Liver (tissue), 8 donors: ENCODE measurements at regions not wholly inside any gene's neighbourhood (a gene's known extent, or its start where the extent isn't known, plus 50 kb on each side); places are given as distances from the start of the nearest gene placed in this dataset.

Experiments
- DNase-seq: peaks from one replicate; pipeline ENCODE4 v3.0.0-alpha.2; 2017; ENCODE audit warnings: low spot score
- H3K27ac ChIP-seq, 2 donors: one replicate each; pipeline ENCODE4 v1.7.0; 2013; ENCODE audit warnings: inconsistent platforms in 2 of 2, low read length in 2 of 2, control low read depth in 1 of 2, low read depth in 1 of 2, mild to moderate bottlenecking in 1 of 2
- H3K27me3 ChIP-seq, 4 donors: one replicate each; pipeline versions ENCODE4 v1.6.1 to v1.7.0; 2013; ENCODE audit warnings: low read length in 3 of 4, inconsistent platforms in 1 of 4, mild to moderate bottlenecking in 1 of 4, moderate library complexity in 1 of 4; ENCODE audit not compliant: control insufficient read depth in 4 of 4, insufficient read depth in 4 of 4
- H3K36me3 ChIP-seq, 4 donors: one replicate each; pipeline versions ENCODE4 v1.6.1 to v1.7.0; 2013; ENCODE audit warnings: low read length in 3 of 4, mild to moderate bottlenecking in 3 of 4, low read depth in 1 of 4, moderate library complexity in 1 of 4; ENCODE audit not compliant: control insufficient read depth in 4 of 4, insufficient read depth in 3 of 4
- H3K4me1 ChIP-seq, 4 donors: one replicate each; pipeline versions ENCODE4 v1.6.1 to v1.7.0; 2013; ENCODE audit warnings: low read length in 3 of 4, mild to moderate bottlenecking in 3 of 4, moderate library complexity in 1 of 4; ENCODE audit not compliant: control insufficient read depth in 4 of 4, insufficient read depth in 4 of 4
- H3K4me3 ChIP-seq, 3 donors: one replicate each; pipeline versions ENCODE4 v1.6.1 to v1.7.0; 2013; ENCODE audit warnings: low read length in 3 of 3, control low read depth in 1 of 3, low read depth in 1 of 3, mild to moderate bottlenecking in 1 of 3
- H3K9ac ChIP-seq, 2 donors: one replicate each; pipeline ENCODE4 v1.7.0; 2013; ENCODE audit warnings: low read length in 2 of 2, mild to moderate bottlenecking in 2 of 2, moderate library complexity in 2 of 2, control low read depth in 1 of 2, low read depth in 1 of 2
- H3K9me3 ChIP-seq, 4 donors: one replicate each; pipeline versions ENCODE4 v1.6.1 to v1.7.0; 2013; ENCODE audit warnings: low read length in 3 of 4; ENCODE audit not compliant: control insufficient read depth in 4 of 4
- EGR1 ChIP-seq, 2 donors: IDR thresholded peaks; 2 replicates each; pipeline ENCODE4 v1.6.1; 2016 to 2018; ENCODE audit warnings: antibody characterized with exemption in 2 of 2, low read depth in 2 of 2
- FOXA1 ChIP-seq: IDR thresholded peaks from 2 replicates; pipeline ENCODE4 v1.6.1; 2016; ENCODE audit warnings: antibody characterized with exemption
- FOXA2 ChIP-seq: IDR thresholded peaks from 2 replicates; pipeline ENCODE4 v1.6.1; 2016; ENCODE audit warnings: antibody characterized with exemption
- GABPA ChIP-seq, 2 donors: IDR thresholded peaks in 1 of 2; conservative IDR thresholded peaks in 1 of 2; 2 replicates each; pipeline ENCODE4 v1.6.1; 2016; ENCODE audit warnings: antibody characterized with exemption in 2 of 2, mild to moderate bottlenecking in 1 of 2, moderate library complexity in 1 of 2
- HNF4A ChIP-seq, 2 donors: conservative IDR thresholded peaks; 2 replicates each; pipeline ENCODE4 v1.6.1; 2016; ENCODE audit warnings: antibody characterized with exemption in 2 of 2, mild to moderate bottlenecking in 2 of 2
- HNF4G ChIP-seq: IDR thresholded peaks from 2 replicates; pipeline ENCODE4 v1.6.1; 2016; ENCODE audit warnings: antibody characterized with exemption
- JUND ChIP-seq, 2 donors: IDR thresholded peaks; 2 replicates each; pipeline ENCODE4 v1.6.1; 2016; ENCODE audit warnings: antibody characterized with exemption in 2 of 2
- NR2F2 ChIP-seq: IDR thresholded peaks from 2 replicates; pipeline ENCODE4 v1.6.1; 2016; ENCODE audit warnings: antibody characterized with exemption
- RAD21 ChIP-seq, 2 donors: IDR thresholded peaks; 2 replicates each; pipeline ENCODE4 v1.6.1; 2016; ENCODE audit warnings: antibody characterized with exemption in 2 of 2, mild to moderate bottlenecking in 2 of 2
- RXRA ChIP-seq, 2 donors: IDR thresholded peaks; 2 replicates each; pipeline ENCODE4 v1.6.1; 2017 to 2018; ENCODE audit warnings: antibody characterized with exemption in 2 of 2, mild to moderate bottlenecking in 1 of 2
- SP1 ChIP-seq: IDR thresholded peaks from 2 replicates; pipeline ENCODE4 v1.6.1; 2018; ENCODE audit warnings: antibody characterized with exemption, mild to moderate bottlenecking
- TAF1 ChIP-seq: conservative IDR thresholded peaks from 2 replicates; pipeline ENCODE4 v1.6.1; 2016; ENCODE audit warnings: antibody characterized with exemption, mild to moderate bottlenecking
- WGBS: extraction: QIAGEN DNeasy Blood & Tissue Kit; methylation state at CpG from one replicate; pipeline ENCODE4 v1.1.7; 2013; 5-methylcytosine and 5-hydroxymethylcytosine counted together
- TF ChIP-seq, protein P1 (sequence below): IDR thresholded peaks from 2 replicates; pipeline ENCODE4 v1.6.1; 2016; ENCODE audit warnings: antibody characterized with exemption, mild to moderate bottlenecking
- TF ChIP-seq, protein P2 (sequence below): IDR thresholded peaks from 2 replicates; pipeline ENCODE4 v1.6.1; 2016; ENCODE audit warnings: antibody characterized with exemption
- TF ChIP-seq, protein P3 (sequence below): IDR thresholded peaks from 2 replicates; pipeline ENCODE4 v1.6.1; 2016; ENCODE audit warnings: antibody characterized with exemption
- TF ChIP-seq, protein P4 (sequence below): IDR thresholded peaks from 2 replicates; pipeline ENCODE4 v1.6.1; 2016; ENCODE audit warnings: antibody characterized with exemption
- TF ChIP-seq, protein P5 (sequence below): fragments of 150-350 bp; IDR thresholded peaks from 2 replicates; pipeline ENCODE4 v1.5.1; 2017; ENCODE audit warnings: improper control_type of control experiment, low read depth, low read length; ENCODE audit not compliant: missing input control
- donor health status: healthy.
- donor health status: healthy.
- donor health status: healthy.
- donor health status: healthy.
- donor health status: healthy.

DNA sequence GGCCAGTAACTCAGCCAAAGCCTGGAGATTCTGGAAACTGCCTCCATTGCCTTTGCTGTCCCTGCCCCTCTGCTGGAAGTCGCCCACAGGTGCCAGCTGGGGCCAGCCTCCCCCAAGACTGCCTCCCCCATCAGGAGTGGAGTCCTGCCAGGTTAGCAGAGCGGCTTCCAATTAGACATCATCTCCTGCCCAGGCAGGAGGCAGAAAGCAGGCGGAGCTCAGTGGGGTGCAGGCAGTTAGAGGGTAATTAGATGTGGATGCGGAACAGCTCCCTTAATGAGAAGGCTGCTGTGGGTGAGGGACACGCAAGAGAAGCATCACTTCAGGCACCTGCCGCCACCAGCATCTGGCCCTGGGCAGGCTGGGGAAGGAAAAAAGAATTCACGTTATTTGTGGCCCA lies 90.9 kb upstream of the TP53I11 start:
- H3K9me3 ChIP-seq, result peaks cover 0 to 14% (median 4%) of the 10 kb centered on the region in 4 donors
- 79% methylated on average over 7 of the region's 7 CpGs for WGBS
- no peak overlapping the region for H3K9ac ChIP-seq
- H3K36me3 ChIP-seq, result no peaks in the 10 kb centered on the region
- H3K27me3 ChIP-seq, result no peaks in the 10 kb centered on the region
- no peak overlapping the region for H3K27ac ChIP-seq
- H3K4me3 ChIP-seq, result no peak overlapping the region
- TF ChIP-seq FOXA1 (no peak), EGR1 (IDR thresholded peaks at IDR 0.05; ENCODE audit: low read depth in 2 of 2) (no peak), HNF4G (no peak), JUND (IDR thresholded peaks at IDR 0.05) (no peak), HNF4A (conservative IDR thresholded peaks at IDR 0.05) (no peak), SP1 (no peak)
- TF ChIP-seq, protein P1, sequence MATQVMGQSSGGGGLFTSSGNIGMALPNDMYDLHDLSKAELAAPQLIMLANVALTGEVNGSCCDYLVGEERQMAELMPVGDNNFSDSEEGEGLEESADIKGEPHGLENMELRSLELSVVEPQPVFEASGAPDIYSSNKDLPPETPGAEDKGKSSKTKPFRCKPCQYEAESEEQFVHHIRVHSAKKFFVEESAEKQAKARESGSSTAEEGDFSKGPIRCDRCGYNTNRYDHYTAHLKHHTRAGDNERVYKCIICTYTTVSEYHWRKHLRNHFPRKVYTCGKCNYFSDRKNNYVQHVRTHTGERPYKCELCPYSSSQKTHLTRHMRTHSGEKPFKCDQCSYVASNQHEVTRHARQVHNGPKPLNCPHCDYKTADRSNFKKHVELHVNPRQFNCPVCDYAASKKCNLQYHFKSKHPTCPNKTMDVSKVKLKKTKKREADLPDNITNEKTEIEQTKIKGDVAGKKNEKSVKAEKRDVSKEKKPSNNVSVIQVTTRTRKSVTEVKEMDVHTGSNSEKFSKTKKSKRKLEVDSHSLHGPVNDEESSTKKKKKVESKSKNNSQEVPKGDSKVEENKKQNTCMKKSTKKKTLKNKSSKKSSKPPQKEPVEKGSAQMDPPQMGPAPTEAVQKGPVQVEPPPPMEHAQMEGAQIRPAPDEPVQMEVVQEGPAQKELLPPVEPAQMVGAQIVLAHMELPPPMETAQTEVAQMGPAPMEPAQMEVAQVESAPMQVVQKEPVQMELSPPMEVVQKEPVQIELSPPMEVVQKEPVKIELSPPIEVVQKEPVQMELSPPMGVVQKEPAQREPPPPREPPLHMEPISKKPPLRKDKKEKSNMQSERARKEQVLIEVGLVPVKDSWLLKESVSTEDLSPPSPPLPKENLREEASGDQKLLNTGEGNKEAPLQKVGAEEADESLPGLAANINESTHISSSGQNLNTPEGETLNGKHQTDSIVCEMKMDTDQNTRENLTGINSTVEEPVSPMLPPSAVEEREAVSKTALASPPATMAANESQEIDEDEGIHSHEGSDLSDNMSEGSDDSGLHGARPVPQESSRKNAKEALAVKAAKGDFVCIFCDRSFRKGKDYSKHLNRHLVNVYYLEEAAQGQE, result no peak
- DNase-seq, result no peak
- no peaks in the 10 kb centered on the region for H3K4me1 ChIP-seq

DNA sequence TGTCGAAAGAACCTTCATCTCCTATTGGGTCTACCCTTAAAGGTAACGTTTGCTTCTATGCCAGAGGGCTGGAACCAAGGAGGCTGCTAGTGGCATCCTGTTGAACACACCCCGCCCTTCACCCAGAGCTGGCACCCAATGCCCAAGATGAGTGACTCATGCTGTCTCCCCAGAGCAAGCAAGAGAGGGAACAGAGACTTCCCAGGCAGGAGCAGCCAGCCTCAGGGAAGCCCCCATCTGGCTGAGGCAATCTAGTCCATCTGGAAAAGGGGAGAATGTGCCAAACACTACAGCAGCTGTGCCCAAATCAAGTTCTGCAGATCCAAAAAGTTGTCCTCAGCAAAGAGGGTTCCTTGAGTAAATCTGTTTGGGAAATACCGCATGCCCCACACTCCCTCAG lies 91.9 kb upstream of the TP53I11 start:
- peaks cover 0 to 14% (median 4%) of the 10 kb centered on the region in 4 donors for H3K9me3 ChIP-seq
- H3K36me3 ChIP-seq, result no peaks in the 10 kb centered on the region
- TF ChIP-seq TAF1, result no peak
- TF ChIP-seq SP1, result no peak
- TF ChIP-seq GABPA (IDR thresholded peaks at IDR 0.05 in 1 of 2, conservative IDR thresholded peaks at IDR 0.05 in 1 of 2), result no peak
- TF ChIP-seq FOXA2, result no peak
- no peak for TF ChIP-seq EGR1 (IDR thresholded peaks at IDR 0.05; ENCODE audit: low read depth in 2 of 2)
- TF ChIP-seq, protein P2, sequence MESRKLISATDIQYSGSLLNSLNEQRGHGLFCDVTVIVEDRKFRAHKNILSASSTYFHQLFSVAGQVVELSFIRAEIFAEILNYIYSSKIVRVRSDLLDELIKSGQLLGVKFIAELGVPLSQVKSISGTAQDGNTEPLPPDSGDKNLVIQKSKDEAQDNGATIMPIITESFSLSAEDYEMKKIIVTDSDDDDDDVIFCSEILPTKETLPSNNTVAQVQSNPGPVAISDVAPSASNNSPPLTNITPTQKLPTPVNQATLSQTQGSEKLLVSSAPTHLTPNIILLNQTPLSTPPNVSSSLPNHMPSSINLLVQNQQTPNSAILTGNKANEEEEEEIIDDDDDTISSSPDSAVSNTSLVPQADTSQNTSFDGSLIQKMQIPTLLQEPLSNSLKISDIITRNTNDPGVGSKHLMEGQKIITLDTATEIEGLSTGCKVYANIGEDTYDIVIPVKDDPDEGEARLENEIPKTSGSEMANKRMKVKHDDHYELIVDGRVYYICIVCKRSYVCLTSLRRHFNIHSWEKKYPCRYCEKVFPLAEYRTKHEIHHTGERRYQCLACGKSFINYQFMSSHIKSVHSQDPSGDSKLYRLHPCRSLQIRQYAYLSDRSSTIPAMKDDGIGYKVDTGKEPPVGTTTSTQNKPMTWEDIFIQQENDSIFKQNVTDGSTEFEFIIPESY, result no peak
- TF ChIP-seq HNF4G, result no peak
- no peak for TF ChIP-seq NR2F2
- no peak for TF ChIP-seq RXRA (IDR thresholded peaks at IDR 0.05)
- TF ChIP-seq, protein P3, sequence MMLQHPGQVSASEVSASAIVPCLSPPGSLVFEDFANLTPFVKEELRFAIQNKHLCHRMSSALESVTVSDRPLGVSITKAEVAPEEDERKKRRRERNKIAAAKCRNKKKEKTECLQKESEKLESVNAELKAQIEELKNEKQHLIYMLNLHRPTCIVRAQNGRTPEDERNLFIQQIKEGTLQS, result no peak
- TF ChIP-seq, protein P4, sequence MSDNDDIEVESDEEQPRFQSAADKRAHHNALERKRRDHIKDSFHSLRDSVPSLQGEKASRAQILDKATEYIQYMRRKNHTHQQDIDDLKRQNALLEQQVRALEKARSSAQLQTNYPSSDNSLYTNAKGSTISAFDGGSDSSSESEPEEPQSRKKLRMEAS, result no peak
- TF ChIP-seq HNF4A (conservative IDR thresholded peaks at IDR 0.05), result no peak
- TF ChIP-seq RAD21 (IDR thresholded peaks at IDR 0.05), result no peak
- TF ChIP-seq, protein P5, sequence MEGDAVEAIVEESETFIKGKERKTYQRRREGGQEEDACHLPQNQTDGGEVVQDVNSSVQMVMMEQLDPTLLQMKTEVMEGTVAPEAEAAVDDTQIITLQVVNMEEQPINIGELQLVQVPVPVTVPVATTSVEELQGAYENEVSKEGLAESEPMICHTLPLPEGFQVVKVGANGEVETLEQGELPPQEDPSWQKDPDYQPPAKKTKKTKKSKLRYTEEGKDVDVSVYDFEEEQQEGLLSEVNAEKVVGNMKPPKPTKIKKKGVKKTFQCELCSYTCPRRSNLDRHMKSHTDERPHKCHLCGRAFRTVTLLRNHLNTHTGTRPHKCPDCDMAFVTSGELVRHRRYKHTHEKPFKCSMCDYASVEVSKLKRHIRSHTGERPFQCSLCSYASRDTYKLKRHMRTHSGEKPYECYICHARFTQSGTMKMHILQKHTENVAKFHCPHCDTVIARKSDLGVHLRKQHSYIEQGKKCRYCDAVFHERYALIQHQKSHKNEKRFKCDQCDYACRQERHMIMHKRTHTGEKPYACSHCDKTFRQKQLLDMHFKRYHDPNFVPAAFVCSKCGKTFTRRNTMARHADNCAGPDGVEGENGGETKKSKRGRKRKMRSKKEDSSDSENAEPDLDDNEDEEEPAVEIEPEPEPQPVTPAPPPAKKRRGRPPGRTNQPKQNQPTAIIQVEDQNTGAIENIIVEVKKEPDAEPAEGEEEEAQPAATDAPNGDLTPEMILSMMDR, result no peak
- no peak for TF ChIP-seq FOXA1
- no peak for TF ChIP-seq JUND (IDR thresholded peaks at IDR 0.05)
- no peak overlapping the region for H3K4me3 ChIP-seq
- no peaks in the 10 kb centered on the region for H3K4me1 ChIP-seq
- no peak overlapping the region for H3K9ac ChIP-seq
- DNase-seq, result no peak
- no peaks in the 10 kb centered on the region for H3K27me3 ChIP-seq
- no peak overlapping the region for H3K27ac ChIP-seq
- WGBS, result 66% methylated on average over 4 of the region's 4 CpGs
